ENCODE measurements at regions not wholly inside any gene's neighbourhood (a gene's known extent, or its start where the extent isn't known, plus 50 kb on each side); places are given as distances from the start of the nearest gene placed in this dataset.

DNA sequence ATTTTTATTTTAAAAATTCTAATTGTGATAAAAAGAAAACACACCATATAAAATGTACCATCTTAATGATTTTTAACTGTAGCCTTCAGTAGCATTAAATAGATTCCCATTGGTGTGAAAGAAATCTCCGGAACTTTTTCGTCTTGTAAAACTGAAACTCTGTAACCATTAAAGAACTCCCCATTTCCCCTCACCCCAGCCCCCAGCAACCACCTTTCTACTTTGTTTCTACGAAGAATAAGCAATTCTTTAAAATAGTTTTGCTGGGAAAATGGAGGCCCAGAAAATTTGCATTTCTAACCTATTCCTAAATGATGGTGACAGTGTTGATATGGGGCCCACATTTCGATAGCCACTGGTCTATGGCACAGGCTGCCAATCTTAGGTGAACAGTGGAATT lies 305.4 kb upstream of the PFKP start:
- TF ChIP-seq POLR2A (IDR thresholded peaks at IDR 0.05) (no peak), CTCF (IDR thresholded peaks at IDR 0.05) (no peak)
- intact Hi-C loops (cut with DNase I): no loop called here
- 82 to 88% (median 85%) methylated on average over 4 of the region's 4 CpGs for WGBS, 4 donors
- peaks cover 0 to 3% (median 0%) of the 10 kb centered on the region in 9 donors for H3K27me3 ChIP-seq
- H3K4me1 ChIP-seq: no peaks in the 10 kb centered on the region
- no peak for DNase-seq
- H3K36me3 ChIP-seq: no peaks in the 10 kb centered on the region
- no peak for ATAC-seq
- H3K9me3 ChIP-seq: no peaks in the 10 kb centered on the region
- H3K27ac ChIP-seq: no peak overlapping the region
- H3K4me3 ChIP-seq: no peak overlapping the region

DNA sequence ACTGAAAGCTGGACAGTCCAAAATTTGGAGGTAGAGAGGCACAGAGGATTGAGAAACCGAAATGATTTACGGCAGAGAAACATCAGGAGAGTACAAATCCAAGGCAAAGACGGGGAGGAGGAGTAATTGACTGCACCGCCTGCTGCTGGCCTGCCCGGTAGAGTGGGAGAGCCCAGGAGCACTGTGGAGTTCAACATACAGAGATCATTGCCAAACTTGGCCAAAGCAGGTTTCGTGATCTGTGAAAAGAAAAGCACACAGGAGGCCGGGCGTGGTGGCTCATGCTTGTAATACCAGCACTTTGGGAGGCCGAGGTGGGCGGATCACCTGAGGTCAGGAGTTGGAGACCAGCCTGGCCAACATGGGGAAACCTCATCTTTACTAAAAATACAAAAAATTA lies 306.0 kb upstream of the PFKP start:
- DNase-seq (no peak), ATAC-seq (no peak)
- peaks cover 0 to 3% (median 0%) of the 10 kb centered on the region in 9 donors for H3K27me3 ChIP-seq
- intact Hi-C loops (cut with DNase I): no loop called here
- H3K27ac ChIP-seq: no peak overlapping the region
- TF ChIP-seq POLR2A (IDR thresholded peaks at IDR 0.05): no peak
- TF ChIP-seq CTCF (IDR thresholded peaks at IDR 0.05): no peak
- no peaks in the 10 kb centered on the region for H3K36me3 ChIP-seq
- H3K4me3 ChIP-seq: no peak overlapping the region
- WGBS, 4 donors: 88 to 93% (median 89%) methylated on average over 10 of the region's 10 CpGs
- no peaks in the 10 kb centered on the region for H3K9me3 ChIP-seq
- no peaks in the 10 kb centered on the region for H3K4me1 ChIP-seq

GRCh38 chr10:2760736-2761135 lies 306.6 kb upstream of the PFKP start:
- no peaks in the 10 kb centered on the region for H3K9me3 ChIP-seq
- H3K4me1 ChIP-seq: no peaks in the 10 kb centered on the region
- WGBS, 4 donors: 68 to 76% (median 73%) methylated on average over 2 of the region's 2 CpGs
- no peak overlapping the region for H3K27ac ChIP-seq
- ATAC-seq: no peak
- intact Hi-C loops (cut with DNase I): no loop called here
- DNase-seq: no peak
- H3K36me3 ChIP-seq: no peaks in the 10 kb centered on the region
- no peak overlapping the region for H3K4me3 ChIP-seq
- TF ChIP-seq CTCF (IDR thresholded peaks at IDR 0.05): no peak
- no peak for TF ChIP-seq POLR2A (IDR thresholded peaks at IDR 0.05)
- H3K27me3 ChIP-seq: peaks cover 0 to 3% (median 0%) of the 10 kb centered on the region in 9 donors

GRCh38 chr10:2759233-2759632 lies 308.1 kb upstream of the PFKP start:
- ATAC-seq: no peak
- Histone ChIP-seq H3K4me3 (no peak overlapping the region), H3K9me3 (no peaks in the 10 kb centered on the region), H3K36me3 (no peaks in the 10 kb centered on the region), H3K27ac (no peak overlapping the region), H3K4me1 (no peaks in the 10 kb centered on the region), H3K27me3 (peaks cover 0 to 3% (median 0%) of the 10 kb centered on the region in 9 donors)
- DNase-seq: no peak
- intact Hi-C loops (cut with DNase I): no loop called here
- TF ChIP-seq CTCF (IDR thresholded peaks at IDR 0.05) (no peak), POLR2A (IDR thresholded peaks at IDR 0.05) (no peak)
- WGBS, 4 donors: 46 to 50% (median 48%) methylated on average over 4 of the region's 4 CpGs
